GM12892 (cell line): ENCODE measurements at regions not wholly inside any gene's neighbourhood (a gene's known extent, or its start where the extent isn't known, plus 50 kb on each side); places are given as distances from the start of the nearest gene placed in this dataset.

Source experiments
- POLR2A ChIP-seq: IDR thresholded peaks from 2 replicates; pipeline ENCODE4 v1.6.1; 2011; ENCODE audit warnings: low read depth, low read length, control low read depth
- POLR2AphosphoS5 ChIP-seq: IDR thresholded peaks from 2 replicates; pipeline ENCODE4 v1.6.1; 2011; ENCODE audit warnings: low read depth, low read length, control low read depth
- TAF1 ChIP-seq: IDR thresholded peaks from 2 replicates; pipeline ENCODE4 v1.6.1; 2011; ENCODE audit warnings: low read depth, mild to moderate bottlenecking, control low read depth, low read length, borderline replicate concordance

DNA sequence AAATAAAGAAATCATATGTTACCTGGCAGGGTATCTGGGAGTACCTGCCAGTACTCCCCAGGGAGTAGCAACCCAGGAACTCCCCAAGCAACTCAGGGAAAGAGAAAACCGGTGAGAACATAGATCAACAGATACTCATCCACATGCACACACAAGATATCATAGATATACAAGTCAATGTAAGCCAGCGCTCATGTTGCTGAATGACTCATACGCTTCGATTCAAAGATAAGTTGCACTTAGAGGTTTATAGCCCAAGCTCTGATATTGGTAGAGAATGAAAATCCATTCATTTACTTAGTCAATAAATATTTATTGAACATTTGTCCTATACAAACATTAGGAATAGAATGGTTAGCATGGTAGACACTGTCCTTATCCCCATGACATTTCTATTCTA is 219.1 kb upstream of the TRPC7 start:
- TF ChIP-seq POLR2AphosphoS5 (no peak), POLR2A (no peak), TAF1 (no peak)
